H1 (cell line): ENCODE measurements at regions not wholly inside any gene's neighbourhood (a gene's known extent, or its start where the extent isn't known, plus 50 kb on each side); places are given as distances from the start of the nearest gene placed in this dataset.

Experiments
- CTCF ChIA-PET: fragments of 300-600 bp; sonication (Branson Sonifier 250); formaldehyde crosslinking; loops from one replicate; lab custom pipeline; 2021; ENCODE audit not compliant: partially characterized antibody; lab: Charles Lee
- POLR2A ChIA-PET: fragments of 300-600 bp; sonication (Branson Sonifier 250); formaldehyde crosslinking; loops from one replicate; lab custom pipeline; 2021; ENCODE audit warnings: inconsistent platforms; ENCODE audit not compliant: partially characterized antibody; lab: Charles Lee
- DNase-seq, 2 experiments: peaks; one replicate each; pipeline versions ENCODE4 v3.0.0 to v3.0.0-alpha.2; 2010 to 2022; ENCODE audit warnings: low spot score in 2 of 2, low read depth in 1 of 2, mixed read lengths in 1 of 2
- FAIRE-seq: peaks from 2 replicates; lab custom pipeline; 2011; peaks lifted over from hg19 to GRCh38; lab: Jason Lieb, UNC
- H2AFZ ChIP-seq: 2 replicates; pipeline ENCODE4 v1.8.1; 2012; ENCODE audit warnings: low read length, inconsistent platforms
- H2AK5ac ChIP-seq: 2 replicates; pipeline ENCODE4 v1.6.1; 2013; ENCODE audit warnings: low read depth, low read length
- H2BK120ac ChIP-seq: replicated peaks from 2 replicates; pipeline ENCODE3; 2013; ENCODE audit warnings: low read depth, low read length, inconsistent platforms
- H2BK12ac ChIP-seq: 2 replicates; pipeline ENCODE4 v1.6.1; 2013; ENCODE audit warnings: low read depth, low read length
- H2BK15ac ChIP-seq: 2 replicates; pipeline ENCODE4 v1.6.1; 2013; ENCODE audit warnings: low read length
- H2BK20ac ChIP-seq: 2 replicates; pipeline ENCODE4 v1.6.1; 2013; ENCODE audit warnings: low read length
- H2BK5ac ChIP-seq: 2 replicates; pipeline ENCODE4 v1.6.1; 2013; ENCODE audit warnings: low read depth, low read length
- H3K14ac ChIP-seq: 2 replicates; pipeline ENCODE4 v1.6.1; 2013; ENCODE audit warnings: inconsistent platforms; ENCODE audit not compliant: insufficient read length
- H3K18ac ChIP-seq: 2 replicates; pipeline ENCODE4 v1.6.1; 2013; ENCODE audit warnings: low read length; ENCODE audit errors: extremely low read depth
- H3K23ac ChIP-seq: 2 replicates; pipeline ENCODE4 v1.6.1; 2013; ENCODE audit warnings: inconsistent platforms; ENCODE audit not compliant: insufficient read length
- H3K23me2 ChIP-seq: 2 replicates; pipeline ENCODE4 v1.6.1; 2013; ENCODE audit warnings: low read depth, low read length
- H3K27ac ChIP-seq: 2 replicates; pipeline ENCODE4 v1.6.1; 2011; ENCODE audit warnings: low read depth, low read length, inconsistent platforms
- H3K27me3 ChIP-seq, 4 experiments: replicated peaks in 1 of 4; 1 replicate in 1 of 4; 2 replicates in 3 of 4; pipeline versions ENCODE4 v1.6.1 to v1.8.1; 2011 to 2013; ENCODE audit warnings: low read length in 3 of 4, mild to moderate bottlenecking in 3 of 4, inconsistent platforms in 2 of 4, mixed read lengths in 2 of 4, moderate library complexity in 1 of 4; ENCODE audit not compliant: control insufficient read depth in 3 of 4, insufficient read depth in 3 of 4; ENCODE audit errors: extremely low read depth in 1 of 4
- H3K36me3 ChIP-seq, 4 experiments: 2 replicates each; pipeline versions ENCODE4 v1.6.1 to v1.8.1; 2011 to 2013; ENCODE audit warnings: mild to moderate bottlenecking in 4 of 4, low read length in 3 of 4, moderate library complexity in 2 of 4, control low read depth in 1 of 4, inconsistent platforms in 1 of 4; ENCODE audit not compliant: insufficient read depth in 4 of 4, control insufficient read depth in 2 of 4
- H3K4ac ChIP-seq: replicated peaks from 2 replicates; pipeline ENCODE3; 2013; ENCODE audit warnings: low read length, low read depth, mixed read lengths, inconsistent platforms; ENCODE audit not compliant: insufficient read length
- H3K4me1 ChIP-seq, 4 experiments: replicated peaks in 1 of 4; 1 replicate in 1 of 4; 2 replicates in 3 of 4; pipeline versions ENCODE4 v1.6.1 to v1.8.1; 2011 to 2013; ENCODE audit warnings: low read length in 3 of 4, inconsistent platforms in 2 of 4, mixed read lengths in 1 of 4; ENCODE audit not compliant: insufficient read depth in 4 of 4, control insufficient read depth in 3 of 4
- H3K4me2 ChIP-seq, 2 experiments: 2 replicates each; pipeline versions ENCODE4 v1.6.1 to v1.8.1; 2011 to 2013; ENCODE audit warnings: low read depth in 2 of 2, low read length in 2 of 2, control low read depth in 1 of 2, inconsistent platforms in 1 of 2, mild to moderate bottlenecking in 1 of 2; ENCODE audit not compliant: insufficient read depth in 1 of 2
- H3K4me3 ChIP-seq, 4 experiments: fragments of 200-600, 300-600 bp in 1 of 4; sonication (generic), shearing (Covaris generic), sonication (Bioruptor Twin) in 1 of 4; 2 replicates each; pipeline versions ENCODE4 v1.5.1 to v1.8.1; 2011 to 2016; ENCODE audit warnings: low read length in 4 of 4, low read depth in 3 of 4, control low read depth in 2 of 4, inconsistent platforms in 2 of 4, mild to moderate bottlenecking in 2 of 4, mixed read lengths in 1 of 4, moderate library complexity in 1 of 4; ENCODE audit not compliant: insufficient read depth in 2 of 4; ENCODE audit errors: extremely low read depth in 1 of 4
- H3K56ac ChIP-seq: replicated peaks from 2 replicates; pipeline ENCODE3; 2013; ENCODE audit warnings: low read depth, mild to moderate bottlenecking, mixed read lengths, low read length, inconsistent platforms; ENCODE audit not compliant: insufficient read length
- H3K79me1 ChIP-seq: 2 replicates; pipeline ENCODE4 v1.6.1; 2013; ENCODE audit warnings: low read depth, low read length, control low read depth
- H3K79me2 ChIP-seq, 2 experiments: 2 replicates each; pipeline versions ENCODE4 v1.6.1 to v1.8.1; 2012 to 2013; ENCODE audit warnings: low read length in 2 of 2, mild to moderate bottlenecking in 2 of 2, inconsistent platforms in 1 of 2; ENCODE audit not compliant: insufficient read depth in 2 of 2, control insufficient read depth in 1 of 2
- H3K9ac ChIP-seq, 4 experiments: replicated peaks in 1 of 4; 1 replicate in 1 of 4; 2 replicates in 3 of 4; pipeline versions ENCODE4 v1.6.1 to v1.8.1; 2011 to 2013; ENCODE audit warnings: low read depth in 3 of 4, low read length in 3 of 4, control low read depth in 2 of 4, mild to moderate bottlenecking in 2 of 4, moderate library complexity in 2 of 4, inconsistent platforms in 1 of 4; ENCODE audit errors: extremely low read depth in 1 of 4
- H3K9me3 ChIP-seq, 2 experiments: 2 replicates each; pipeline versions ENCODE4 v1.6.1 to v1.8.1; 2012 to 2013; ENCODE audit warnings: mild to moderate bottlenecking in 2 of 2, moderate library complexity in 2 of 2, control low read depth in 1 of 2, inconsistent platforms in 1 of 2, low read depth in 1 of 2, low read length in 1 of 2, mixed read lengths in 1 of 2; ENCODE audit not compliant: insufficient read depth in 2 of 2
- H4K20me1 ChIP-seq, 2 experiments: replicated peaks in 1 of 2; 2 replicates each; pipeline versions ENCODE3 to v1.8.1; 2011 to 2013; ENCODE audit warnings: inconsistent platforms in 2 of 2, low read length in 2 of 2, mild to moderate bottlenecking in 1 of 2; ENCODE audit not compliant: insufficient read depth in 2 of 2, control insufficient read depth in 1 of 2
- H4K5ac ChIP-seq: 2 replicates; pipeline ENCODE4 v1.6.1; 2013; ENCODE audit warnings: low read length, low read depth, mixed read lengths, inconsistent platforms; ENCODE audit not compliant: insufficient read length
- H4K8ac ChIP-seq: 2 replicates; pipeline ENCODE4 v1.8.0; 2013; ENCODE audit warnings: mild to moderate bottlenecking, moderate library complexity, low read length, inconsistent platforms; ENCODE audit not compliant: insufficient read depth; ENCODE audit errors: extremely low read depth
- H4K91ac ChIP-seq: replicated peaks from 2 replicates; pipeline ENCODE3; 2013; ENCODE audit warnings: low read length, mixed read lengths, inconsistent platforms; ENCODE audit not compliant: insufficient read length
- CEBPB ChIP-seq: IDR thresholded peaks from 2 replicates; pipeline ENCODE4 v1.6.1; 2012; ENCODE audit warnings: low read depth, low read length
- FOSL1 ChIP-seq: IDR thresholded peaks from 2 replicates; pipeline ENCODE4 v1.6.1; 2011; ENCODE audit warnings: mild to moderate bottlenecking, low read depth, low read length, moderate library complexity; ENCODE audit not compliant: insufficient read depth
- POU5F1 ChIP-seq: IDR thresholded peaks from 2 replicates; pipeline ENCODE4 v1.6.1; 2011; ENCODE audit warnings: low read depth, mild to moderate bottlenecking, low read length, moderate library complexity
- RXRA ChIP-seq: IDR thresholded peaks from 2 replicates; pipeline ENCODE4 v1.6.1; 2011; ENCODE audit warnings: low read depth, mild to moderate bottlenecking, low read length, moderate library complexity; ENCODE audit not compliant: insufficient read depth
- SAP30 ChIP-seq: fragments of 300-600 bp; sonication (generic); IDR thresholded peaks from 2 replicates; pipeline ENCODE4 v1.7.1; 2012; ENCODE audit warnings: low read length, moderate library complexity, mild to moderate bottlenecking, inconsistent platforms; ENCODE audit not compliant: insufficient read depth, insufficient replicate concordance
- SIRT6 ChIP-seq: IDR thresholded peaks from one replicate; pipeline ENCODE4 v1.7.1; 2012; ENCODE audit warnings: low read length, inconsistent platforms
- TAF1 ChIP-seq: IDR thresholded peaks from 2 replicates; pipeline ENCODE4 v1.6.1; 2011; ENCODE audit warnings: mild to moderate bottlenecking, low read depth, low read length
- YY1 ChIP-seq: IDR thresholded peaks from 2 replicates; pipeline ENCODE4 v1.6.1; 2011; ENCODE audit warnings: low read depth, mild to moderate bottlenecking, low read length
- WGBS, 2 experiments: shearing (Covaris generic) in 1 of 2; methylation state at CpG; one replicate each; pipeline versions ENCODE4 v1.1.6 to v1.1.7; 2013 to 2015; ENCODE audit warnings: low lambda C conversion rate in 2 of 2, mixed read lengths in 2 of 2, inconsistent platforms in 1 of 2, low coverage in 1 of 2, missing lambda C conversion rate in 1 of 2; ENCODE audit not compliant: insufficient replicate concordance in 2 of 2, insufficient coverage in 1 of 2, insufficient read length in 1 of 2; ENCODE audit errors: extremely low coverage in 1 of 2, missing lambda C conversion rate in 1 of 2; 5-methylcytosine and 5-hydroxymethylcytosine counted together
- TF ChIP-seq, protein P1 (sequence below): IDR thresholded peaks from 2 replicates; pipeline ENCODE4 v1.6.1; 2012; ENCODE audit warnings: inconsistent platforms

GRCh38 chr14:101184104-101184455 lies 280.6 kb upstream of the RTL1 start:
- Histone ChIP-seq H3K79me1 (no peaks in the 10 kb centered on the region), H4K5ac (no peak overlapping the region), H2BK5ac (no peak overlapping the region), H3K9ac (no peak overlapping the region), H3K4ac (no peak overlapping the region), H3K14ac (no peak overlapping the region), H3K27ac (no peak overlapping the region), H2AK5ac (no peak overlapping the region), H4K8ac (no peak overlapping the region), H3K27me3 (no peaks in the 10 kb centered on the region; a peak in 1 of 7 replicates), H4K91ac (no peak overlapping the region), H3K4me1 (peaks cover 0 to 5% (median 4%) of the 10 kb centered on the region in 4 experiments; a peak in 4 of 7 replicates), H3K9me3 (no peaks in the 10 kb centered on the region), H3K36me3 (no peaks in the 10 kb centered on the region), H2BK12ac (no peak overlapping the region), H3K56ac (no peak overlapping the region), H3K23ac (no peak overlapping the region), H3K18ac (no peak overlapping the region), H3K79me2 (no peaks in the 10 kb centered on the region), H2BK120ac (no peak overlapping the region), H2BK15ac (no peak overlapping the region), H3K4me2 (no peak overlapping the region), H2BK20ac (no peak overlapping the region), H3K23me2 (peaks cover 5% of the 10 kb centered on the region; the same call in 1 of the 2 replicates), H3K4me3 (no peak overlapping the region), H2AFZ (no peak overlapping the region), H4K20me1 (no peaks in the 10 kb centered on the region)
- FAIRE-seq (no peak), DNase-seq (no peak)
- ChIA-PET CTCF (interaction anchor here (0.8 to 2.7 kb wide), 12 partner anchors 9 to 443 kb away, joined by 3 to 18 read pairs (median 4); no protein-coding TSS in a partner anchor), POLR2A (no interaction called here)
- WGBS, 2 experiments, result 95% methylated on average over 12 of the region's 12 CpGs; no CpG with 5 or more reads in 1 of the 2 experiments
- no peak for TF ChIP-seq TAF1
- TF ChIP-seq POU5F1, result no peak
- no peak for TF ChIP-seq RXRA
- no peak for TF ChIP-seq SAP30
- no peak for TF ChIP-seq SIRT6
- no peak for TF ChIP-seq YY1
- TF ChIP-seq FOSL1, result no peak
- TF ChIP-seq, protein P1, sequence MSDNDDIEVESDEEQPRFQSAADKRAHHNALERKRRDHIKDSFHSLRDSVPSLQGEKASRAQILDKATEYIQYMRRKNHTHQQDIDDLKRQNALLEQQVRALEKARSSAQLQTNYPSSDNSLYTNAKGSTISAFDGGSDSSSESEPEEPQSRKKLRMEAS, result no peak
- no peak for TF ChIP-seq CEBPB
